Stimulated activated CD8-positive, alpha-beta memory T cell treated with anti-CD3 and anti-CD28 coated beads, Interleukin-12 subunit alpha, Interleukin-12 subunit beta, amount 100 ng/mL, for 1 hour (primary cell): ENCODE measurements at regions not wholly inside any gene's neighbourhood (a gene's known extent, or its start where the extent isn't known, plus 50 kb on each side); places are given as distances from the start of the nearest gene placed in this dataset.
A peak's percentile ranks its signal among the peaks of the same experiment; 100 is the strongest.
"Not testable (repeated sequence)": the region's sequence is repeated elsewhere in the genome, so short reads cannot be mapped to it uniquely, and the experiment has no call there.

Source experiments
- DNase-seq: peaks from one replicate; pipeline ENCODE4 v3.0.0-alpha.2; 2020; ENCODE audit warnings: low read depth

- DNase-seq, result peak; percentile 43
Observed at GRCh38 chr18:9017167-9017904, 85.2 kb upstream of the NDUFV2 start.

GRCh38 chr18:9017905-9018227, 84.6 kb upstream of the NDUFV2 start:
- DNase-seq, result no peak

- no peak for DNase-seq
Observed at GRCh38 chr18:9019135-9019534, 83.4 kb upstream of the NDUFV2 start.

- no peak for DNase-seq
Observed at GRCh38 chr18:9020221-9020620, 82.3 kb upstream of the NDUFV2 start.

- no peak for DNase-seq
Observed at GRCh38 chr18:9021458-9021857, 81.0 kb upstream of the NDUFV2 start.

GRCh38 chr18:9022397-9023155, 79.9 kb upstream of the NDUFV2 start:
- no peak for DNase-seq

GRCh38 chr18:9024031-9024646, 78.4 kb upstream of the NDUFV2 start:
- DNase-seq, result not testable (repeated sequence)

- no peak for DNase-seq
Observed at GRCh38 chr18:9025091-9025838, 77.2 kb upstream of the NDUFV2 start.

GRCh38 chr18:9029131-9029530, 73.4 kb upstream of the NDUFV2 start:
- DNase-seq, result no peak

- no peak for DNase-seq
Observed at GRCh38 chr18:9032519-9032918, 70.0 kb upstream of the NDUFV2 start.

- DNase-seq, result no peak
Observed at GRCh38 chr18:9038277-9038871, 64.1 kb upstream of the NDUFV2 start.

GRCh38 chr18:9039441-9040071, 62.9 kb upstream of the NDUFV2 start:
- no peak for DNase-seq

GRCh38 chr18:9042766-9043481, 59.6 kb upstream of the NDUFV2 start:
- DNase-seq, result no peak

- DNase-seq, result no peak
Observed at GRCh38 chr18:9043581-9043980, 58.9 kb upstream of the NDUFV2 start.

GRCh38 chr18:9047715-9048114, 54.8 kb upstream of the NDUFV2 start:
- no peak for DNase-seq

- DNase-seq, result no peak
Observed at GRCh38 chr18:9048236-9048635, 54.3 kb upstream of the NDUFV2 start.

- DNase-seq, result no peak
Observed at GRCh38 chr18:9048808-9049494, 53.5 kb upstream of the NDUFV2 start.

- DNase-seq, result no peak
Observed at GRCh38 chr18:9049495-9049809, 53.0 kb upstream of the NDUFV2 start.

- not testable (repeated sequence) for DNase-seq
Observed at GRCh38 chr18:9050628-9051284, 51.7 kb upstream of the NDUFV2 start.
